ENCODE measurements at regions not wholly inside any gene's neighbourhood (a gene's known extent, or its start where the extent isn't known, plus 50 kb on each side); places are given as distances from the start of the nearest gene placed in this dataset.
"Not testable (repeated sequence)": the region's sequence is repeated elsewhere in the genome, so short reads cannot be mapped to it uniquely, and the experiment has no call there.

- DNase-seq (ENCODE audit: low read depth, low spot score) = no peak
Measured at GRCh38 chr2:58698620-58699019, 457.5 kb upstream of the FANCL start.

GRCh38 chr2:58694114-58694513, 453.0 kb upstream of the FANCL start:
- not testable (repeated sequence) for DNase-seq (ENCODE audit: low read depth, low spot score)

- not testable (repeated sequence) for DNase-seq (ENCODE audit: low read depth, low spot score)
Measured at GRCh38 chr2:58691041-58691440, 449.9 kb upstream of the FANCL start.

- DNase-seq (ENCODE audit: low read depth, low spot score) = no peak
Measured at GRCh38 chr2:58688813-58689212, 447.7 kb upstream of the FANCL start.

GRCh38 chr2:58686776-58687175, 445.7 kb upstream of the FANCL start:
- DNase-seq (ENCODE audit: low read depth, low spot score) = no peak

- no peak for DNase-seq (ENCODE audit: low read depth, low spot score)
Measured at GRCh38 chr2:58680755-58681310, 439.7 kb upstream of the FANCL start.

- DNase-seq (ENCODE audit: low read depth, low spot score) = no peak
Measured at GRCh38 chr2:58677748-58678147, 436.6 kb upstream of the FANCL start.

- DNase-seq (ENCODE audit: low read depth, low spot score) = no peak
Measured at GRCh38 chr2:58671675-58672074, 430.6 kb upstream of the FANCL start.

- DNase-seq (ENCODE audit: low read depth, low spot score) = no peak
Measured at GRCh38 chr2:58669998-58670397, 428.9 kb upstream of the FANCL start.

GRCh38 chr2:58667137-58667774, 426.1 kb upstream of the FANCL start:
- no peak for DNase-seq (ENCODE audit: low read depth, low spot score)

GRCh38 chr2:58666323-58666970, 425.3 kb upstream of the FANCL start:
- DNase-seq (ENCODE audit: low read depth, low spot score) = no peak

- DNase-seq (ENCODE audit: low read depth, low spot score) = no peak
Measured at GRCh38 chr2:58665154-58665553, 424.0 kb upstream of the FANCL start.

- peak; percentile 36 for DNase-seq (ENCODE audit: low read depth, low spot score)
Measured at GRCh38 chr2:58664523-58665151, 423.5 kb upstream of the FANCL start.

GRCh38 chr2:58660046-58660445, 418.9 kb upstream of the FANCL start:
- no peak for DNase-seq (ENCODE audit: low read depth, low spot score)

- no peak for DNase-seq (ENCODE audit: low read depth, low spot score)
Measured at GRCh38 chr2:58655152-58655551, 414.0 kb upstream of the FANCL start.

- DNase-seq (ENCODE audit: low read depth, low spot score) = no peak
Measured at GRCh38 chr2:58651930-58652329, 410.8 kb upstream of the FANCL start.

- DNase-seq (ENCODE audit: low read depth, low spot score) = no peak
Measured at GRCh38 chr2:58650781-58651180, 409.7 kb upstream of the FANCL start.

GRCh38 chr2:58649756-58650155, 408.6 kb upstream of the FANCL start:
- no peak for DNase-seq (ENCODE audit: low read depth, low spot score)

- DNase-seq (ENCODE audit: low read depth, low spot score) = no peak
Measured at GRCh38 chr2:58645017-58645416, 403.9 kb upstream of the FANCL start.

- no peak for DNase-seq (ENCODE audit: low read depth, low spot score)
Measured at GRCh38 chr2:58644451-58644850, 403.3 kb upstream of the FANCL start.

- no peak for DNase-seq (ENCODE audit: low read depth, low spot score)
Measured at GRCh38 chr2:58641001-58641400, 399.9 kb upstream of the FANCL start.

GRCh38 chr2:58640042-58640441, 398.9 kb upstream of the FANCL start:
- no peak for DNase-seq (ENCODE audit: low read depth, low spot score)
